Smooth muscle cell (in vitro differentiated cells): ENCODE measurements at regions not wholly inside any gene's neighbourhood (a gene's known extent, or its start where the extent isn't known, plus 50 kb on each side); places are given as distances from the start of the nearest gene placed in this dataset.

ENCODE experiments used
- DNase-seq: peaks from one replicate; lab custom pipeline; 2025; ENCODE audit not compliant: unreplicated experiment; lab: John Stamatoyannopoulos, UW
- H2AFZ ChIP-seq: fragments of 200-600 bp; sonication (generic); 2 replicates; pipeline ENCODE4 v1.6.0; 2016; ENCODE audit warnings: antibody characterized with exemption, low read depth, mild to moderate bottlenecking
- H3F3A ChIP-seq: fragments of 200-600 bp; sonication (generic); 2 replicates; pipeline ENCODE4 v1.6.0; 2017; ENCODE audit warnings: antibody characterized with exemption, low read depth
- H3K27ac ChIP-seq: fragments of 200-600 bp; sonication (generic); 2 replicates; pipeline ENCODE4 v1.5.1; 2016; ENCODE audit warnings: low read depth, mild to moderate bottlenecking
- H3K27me3 ChIP-seq: fragments of 200-600 bp; sonication (generic); 2 replicates; pipeline ENCODE4 v1.6.1; 2016; ENCODE audit warnings: low read depth, mild to moderate bottlenecking
- H3K36me3 ChIP-seq: fragments of 200-600 bp; sonication (generic); 2 replicates; pipeline ENCODE4 v1.5.1; 2016; ENCODE audit warnings: low read depth
- H3K4me1 ChIP-seq: fragments of 200-600 bp; sonication (generic); 2 replicates; pipeline ENCODE4 v1.5.1; 2016; ENCODE audit warnings: low read depth
- H3K4me2 ChIP-seq: fragments of 200-600 bp; sonication (generic); 2 replicates; pipeline ENCODE4 v1.6.0; 2016; ENCODE audit warnings: mild to moderate bottlenecking
- H3K4me3 ChIP-seq: fragments of 200-600 bp; sonication (generic); 2 replicates; pipeline ENCODE4 v1.5.1; 2016; ENCODE audit warnings: mild to moderate bottlenecking
- H3K79me2 ChIP-seq: fragments of 200-600 bp; sonication (generic); 2 replicates; pipeline ENCODE4 v1.6.0; 2016; ENCODE audit warnings: low read depth, mild to moderate bottlenecking
- H3K9ac ChIP-seq: fragments of 200-600 bp; sonication (generic); 2 replicates; pipeline ENCODE4 v1.6.0; 2016; ENCODE audit warnings: low read depth
- H3K9me3 ChIP-seq: fragments of 200-600 bp; sonication (generic); replicated peaks from 2 replicates; pipeline ENCODE4 v1.5.1; 2016; ENCODE audit warnings: low read depth
- H4K20me1 ChIP-seq: fragments of 200-600 bp; sonication (generic); 2 replicates; pipeline ENCODE4 v1.6.0; 2016; ENCODE audit warnings: low read depth
- CTCF ChIP-seq: fragments of 200-600 bp; sonication (generic); IDR thresholded peaks from 2 replicates; pipeline ENCODE4 v1.5.1; 2017; ENCODE audit warnings: borderline replicate concordance, mild to moderate bottlenecking, antibody characterized with exemption; ENCODE audit not compliant: insufficient read depth, poor library complexity, severe bottlenecking
- WGBS: methylation state at CpG from one replicate; pipeline ENCODE4 v1.1.7; 2016; ENCODE audit warnings: low lambda C conversion rate; 5-methylcytosine and 5-hydroxymethylcytosine counted together

- H4K20me1 ChIP-seq = no peaks in the 10 kb centered on the region
- H2AFZ ChIP-seq = no peak overlapping the region
- no peak overlapping the region for H3K4me3 ChIP-seq
- no peak overlapping the region for H3K4me2 ChIP-seq
- H3K9me3 ChIP-seq = no peaks in the 10 kb centered on the region
- H3K9ac ChIP-seq = no peak overlapping the region
- no peak overlapping the region for H3K27ac ChIP-seq
- no peak for TF ChIP-seq CTCF
- no peaks in the 10 kb centered on the region for H3K79me2 ChIP-seq
- DNase-seq = no peak
- WGBS = 38% methylated on average over 15 of the region's 15 CpGs
- H3K36me3 ChIP-seq = no peaks in the 10 kb centered on the region
- H3K4me1 ChIP-seq = no peaks in the 10 kb centered on the region
- no peaks in the 10 kb centered on the region for H3F3A ChIP-seq
- H3K27me3 ChIP-seq = peaks cover 17% of the 10 kb centered on the region
Observed at GRCh38 chr16:17972460-17972943, 364.0 kb downstream of the NPIPA8 start.

GRCh38 chr16:17970816-17971331 is 365.7 kb downstream of the NPIPA8 start:
- no peak for DNase-seq

GRCh38 chr16:17970157-17970765 is 366.3 kb downstream of the NPIPA8 start:
- Histone ChIP-seq H3K9me3 (no peaks in the 10 kb centered on the region), H3K4me1 (no peaks in the 10 kb centered on the region), H3K27me3 (peaks cover 11% of the 10 kb centered on the region), H3K79me2 (no peaks in the 10 kb centered on the region), H3K9ac (no peak overlapping the region), H4K20me1 (no peaks in the 10 kb centered on the region), H3K36me3 (no peaks in the 10 kb centered on the region), H3K27ac (no peak overlapping the region), H2AFZ (no peak overlapping the region), H3F3A (no peaks in the 10 kb centered on the region), H3K4me2 (no peak overlapping the region), H3K4me3 (no peak overlapping the region)
- no peak for DNase-seq
- no peak for TF ChIP-seq CTCF
- WGBS = 85% methylated on average over 5 of the region's 5 CpGs

More at GRCh38 chr16:17970816-17971331, 365.7 kb downstream of the NPIPA8 start:
- Histone ChIP-seq H3K79me2 (no peaks in the 10 kb centered on the region), H2AFZ (no peak overlapping the region), H3K4me2 (no peak overlapping the region), H3K27ac (no peak overlapping the region), H3K4me3 (no peak overlapping the region), H3K36me3 (no peaks in the 10 kb centered on the region), H3K27me3 (peaks cover 17% of the 10 kb centered on the region), H3K4me1 (no peaks in the 10 kb centered on the region), H4K20me1 (no peaks in the 10 kb centered on the region), H3F3A (no peaks in the 10 kb centered on the region), H3K9me3 (no peaks in the 10 kb centered on the region), H3K9ac (no peak overlapping the region)
- 61% methylated on average over 4 of the region's 4 CpGs for WGBS
- no peak for TF ChIP-seq CTCF
